GM21737 (cell line): ENCODE measurements at regions not wholly inside any gene's neighbourhood (a gene's known extent, or its start where the extent isn't known, plus 50 kb on each side); places are given as distances from the start of the nearest gene placed in this dataset.

ENCODE experiments used
- ATAC-seq: cut with Tn5 transposase; IDR thresholded peaks from one replicate; pipeline ENCODE4 v1.9.1; 2021; ENCODE audit warnings: mild to moderate bottlenecking, moderate library complexity; ENCODE audit not compliant: unreplicated experiment

DNA sequence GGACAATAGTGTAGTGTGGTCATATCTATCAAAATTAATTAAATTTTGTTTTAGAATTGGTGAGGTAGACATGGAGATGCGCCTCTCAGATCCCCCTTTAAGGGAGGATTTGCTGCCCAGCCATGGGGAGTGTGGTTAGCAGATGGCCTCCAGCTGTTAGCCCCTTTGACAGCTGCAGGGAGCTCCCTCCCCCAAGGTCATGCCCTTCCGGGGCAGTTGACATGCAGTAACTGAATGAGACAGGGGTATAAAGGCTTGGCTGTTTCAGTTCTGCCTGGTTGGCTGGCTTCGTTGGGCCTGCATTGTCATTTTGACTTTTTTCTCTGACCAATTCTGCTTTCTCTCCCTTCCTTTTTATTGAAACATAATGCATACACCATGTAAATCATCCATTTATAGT is 291.5 kb upstream of the SRRM4 start:
- peak; percentile 77 for ATAC-seq

DNA sequence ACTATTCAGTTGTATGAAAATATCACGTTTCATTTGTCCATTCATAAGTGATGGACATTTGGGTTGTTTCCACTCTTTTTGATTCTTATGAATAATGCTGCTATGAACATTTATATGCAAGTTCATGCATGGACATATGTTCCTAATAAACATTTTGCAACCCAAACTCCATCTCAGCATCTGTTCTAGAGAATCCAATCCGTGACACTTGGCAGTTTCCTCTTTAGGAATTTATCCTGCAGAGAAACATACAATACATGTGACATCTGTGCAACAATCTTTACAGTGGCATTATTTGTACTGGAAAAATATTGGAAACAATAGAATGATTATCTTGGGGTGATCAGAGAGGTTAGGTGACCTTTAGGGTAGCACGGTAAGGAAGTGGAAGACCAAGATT is 290.8 kb upstream of the SRRM4 start:
- no peak for ATAC-seq

DNA sequence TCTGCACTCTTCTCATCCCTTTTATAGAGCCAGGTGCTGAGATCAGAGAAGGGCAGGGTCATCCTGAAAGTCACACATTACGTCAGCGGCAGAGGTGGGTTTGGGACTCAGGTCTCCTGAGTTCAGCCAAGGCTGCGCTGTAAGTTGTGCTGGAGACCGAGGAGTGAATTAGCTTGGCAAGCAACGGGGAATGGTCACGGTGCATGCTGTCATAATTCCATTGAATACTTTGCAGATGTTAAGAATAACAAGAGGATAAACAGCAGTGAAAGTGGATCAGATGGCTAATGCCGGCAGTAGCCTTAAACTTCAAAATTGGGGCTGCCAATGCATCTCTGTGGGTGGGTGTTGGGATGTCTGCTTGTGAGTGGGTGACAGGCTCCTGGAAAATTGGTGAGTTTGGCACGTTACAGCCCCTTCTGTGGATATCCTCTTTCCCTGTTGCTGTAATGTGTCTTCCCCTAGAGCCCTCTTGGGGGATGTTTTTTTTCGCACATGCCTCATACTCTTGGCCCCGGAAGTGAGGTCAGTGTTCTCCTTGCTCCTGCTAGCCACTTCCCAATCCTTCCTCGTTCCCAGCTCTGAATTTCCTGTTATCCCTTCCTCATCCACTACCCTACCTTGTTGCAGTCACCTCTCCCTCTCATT is 287.1 kb upstream of the SRRM4 start:
- ATAC-seq, result no peak

DNA sequence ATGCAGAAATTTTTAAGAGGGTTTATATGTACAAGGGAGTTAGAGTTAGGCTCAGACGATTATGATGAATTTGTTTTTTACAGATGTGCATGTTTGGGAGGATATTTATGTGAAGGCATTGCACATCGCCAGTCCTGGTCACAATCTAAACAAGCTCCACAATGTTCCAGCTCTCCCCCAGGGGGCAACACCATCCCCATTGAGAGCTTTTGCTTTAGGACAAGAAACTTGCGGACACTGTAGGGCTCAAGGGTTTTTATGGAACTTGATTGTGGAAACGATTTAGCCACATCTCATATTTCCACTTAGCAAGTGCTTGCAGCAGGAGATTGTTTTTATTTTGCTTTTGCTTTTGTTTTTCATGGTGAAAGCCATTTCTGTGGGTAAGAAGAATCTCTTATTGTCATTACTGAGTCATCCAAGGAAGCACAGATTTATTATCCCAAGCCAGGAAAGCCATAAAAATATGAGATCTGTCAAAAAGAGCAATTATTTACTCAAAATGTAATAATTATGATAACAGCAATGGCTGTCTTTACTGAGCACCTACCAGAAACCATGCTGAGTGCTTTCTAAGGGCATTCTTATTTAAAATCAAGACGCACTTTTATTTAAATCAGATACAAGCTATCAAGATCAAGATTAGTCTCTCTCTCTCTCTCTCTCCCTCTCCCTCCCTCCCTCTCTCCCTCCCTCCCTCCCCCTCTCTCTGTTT is 276.7 kb upstream of the SRRM4 start:
- ATAC-seq, result no peak

DNA sequence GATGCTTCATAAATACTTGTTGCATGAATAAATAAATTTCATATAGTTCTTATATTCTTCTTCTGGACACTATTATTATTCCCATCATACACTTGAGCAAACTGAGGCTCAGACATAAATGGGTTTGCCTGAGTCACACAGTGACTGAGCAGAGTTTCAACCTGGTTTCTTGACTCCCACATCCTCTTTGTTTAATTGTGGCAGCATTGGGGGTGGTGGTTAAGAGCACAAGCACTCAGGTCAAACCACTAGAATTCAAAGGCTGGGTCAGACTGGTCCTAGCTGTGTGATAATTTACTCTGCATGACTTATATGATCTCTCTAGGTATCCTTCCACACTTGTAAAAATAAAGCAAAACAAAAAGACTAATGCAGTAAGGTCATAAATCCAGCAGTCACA is 274.9 kb upstream of the SRRM4 start:
- ATAC-seq, result no peak

DNA sequence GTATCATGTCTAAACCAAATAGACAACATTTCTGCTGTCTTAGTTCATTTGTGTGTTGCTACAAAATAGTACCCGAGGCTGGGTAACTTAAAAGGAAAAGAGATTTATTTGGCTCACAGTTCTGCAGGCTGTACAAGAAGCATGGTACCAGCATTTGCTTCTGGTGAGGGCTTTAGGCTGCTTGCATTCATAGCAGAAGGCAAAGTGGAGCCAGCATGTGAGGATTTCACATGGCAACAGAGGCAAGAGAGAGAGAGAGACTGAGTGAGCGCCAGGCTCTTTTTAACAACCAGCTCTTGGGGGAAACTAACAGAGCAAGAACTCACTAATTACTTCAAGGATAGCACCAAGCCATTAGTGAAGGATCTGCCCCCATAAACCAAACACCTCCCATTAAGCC is 271.4 kb upstream of the SRRM4 start:
- ATAC-seq, result no peak

DNA sequence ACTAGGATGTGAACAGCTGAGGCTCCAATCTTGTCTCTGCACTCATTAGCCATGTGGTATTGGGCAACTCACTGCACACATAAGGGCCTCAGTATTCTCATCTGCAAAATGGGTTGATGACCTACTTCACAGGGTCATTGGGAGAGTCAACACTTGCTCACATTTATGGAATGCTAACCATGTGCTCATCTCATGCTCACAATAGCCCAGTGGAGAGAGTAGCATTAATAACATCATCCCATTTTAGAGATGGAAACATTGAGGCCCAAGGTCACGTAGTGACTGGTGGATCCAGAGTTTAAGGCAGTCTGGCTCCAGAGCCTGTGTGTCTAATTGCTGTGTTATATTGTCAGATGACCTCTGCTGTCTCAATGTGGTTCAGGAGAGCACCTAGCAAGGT is 270.2 kb upstream of the SRRM4 start:
- no peak for ATAC-seq

DNA sequence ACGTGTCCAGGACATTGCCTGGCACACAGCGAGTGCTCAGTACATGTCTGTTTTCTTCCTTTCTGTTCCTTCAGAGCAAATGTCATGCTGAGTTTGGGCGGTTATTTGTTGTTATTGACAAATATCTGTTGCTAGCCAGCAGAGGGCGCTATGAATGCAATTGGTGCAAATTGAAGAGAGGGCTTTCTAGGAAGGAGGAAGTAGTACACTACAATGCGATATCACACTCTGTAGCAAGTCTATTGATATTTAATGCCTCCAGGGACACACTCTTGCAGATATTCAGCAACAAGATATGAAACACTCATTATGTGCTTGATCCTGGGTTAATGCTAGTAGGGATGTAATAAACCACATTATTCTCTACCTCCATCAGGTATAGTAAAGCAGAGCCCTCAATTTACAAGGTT is 267.3 kb upstream of the SRRM4 start:
- ATAC-seq, result no peak

DNA sequence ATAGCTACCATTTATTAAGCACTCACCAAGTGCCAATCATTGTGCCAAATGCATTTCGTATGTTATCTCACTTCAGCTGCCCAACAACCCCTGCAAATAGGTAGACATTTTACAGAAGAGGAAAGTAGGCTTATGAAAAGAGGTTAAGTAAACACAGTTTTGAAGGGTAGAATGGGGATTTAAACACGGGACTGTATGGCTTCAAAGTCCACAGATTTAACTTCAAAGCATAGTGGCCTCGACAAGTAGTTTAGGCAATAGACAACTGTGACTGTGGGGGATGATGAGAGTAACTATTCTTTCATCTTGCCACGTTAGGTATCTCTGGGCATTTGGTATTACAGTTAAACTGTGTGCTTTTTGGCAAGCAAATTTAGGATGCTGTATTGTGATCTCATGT is 266.8 kb upstream of the SRRM4 start:
- ATAC-seq, result no peak

DNA sequence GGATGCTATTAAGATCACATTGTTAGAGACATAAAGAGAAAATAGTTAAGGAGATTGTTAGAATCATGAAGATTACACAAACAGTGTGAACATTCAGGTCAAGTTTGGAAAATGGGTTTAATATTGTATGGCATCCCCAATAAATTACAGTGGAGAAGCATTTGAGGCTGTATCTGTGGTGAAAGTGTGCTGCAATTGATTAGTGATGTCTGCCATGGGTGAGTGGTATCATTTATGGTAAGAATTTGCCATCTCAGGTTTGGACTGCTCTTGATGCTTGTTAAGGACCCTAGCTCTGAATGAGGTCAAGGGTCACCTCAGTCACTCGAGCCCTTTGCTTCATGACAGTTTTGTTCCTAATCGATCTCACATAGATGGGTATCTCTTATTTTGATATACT is 265.7 kb upstream of the SRRM4 start:
- ATAC-seq, result no peak

DNA sequence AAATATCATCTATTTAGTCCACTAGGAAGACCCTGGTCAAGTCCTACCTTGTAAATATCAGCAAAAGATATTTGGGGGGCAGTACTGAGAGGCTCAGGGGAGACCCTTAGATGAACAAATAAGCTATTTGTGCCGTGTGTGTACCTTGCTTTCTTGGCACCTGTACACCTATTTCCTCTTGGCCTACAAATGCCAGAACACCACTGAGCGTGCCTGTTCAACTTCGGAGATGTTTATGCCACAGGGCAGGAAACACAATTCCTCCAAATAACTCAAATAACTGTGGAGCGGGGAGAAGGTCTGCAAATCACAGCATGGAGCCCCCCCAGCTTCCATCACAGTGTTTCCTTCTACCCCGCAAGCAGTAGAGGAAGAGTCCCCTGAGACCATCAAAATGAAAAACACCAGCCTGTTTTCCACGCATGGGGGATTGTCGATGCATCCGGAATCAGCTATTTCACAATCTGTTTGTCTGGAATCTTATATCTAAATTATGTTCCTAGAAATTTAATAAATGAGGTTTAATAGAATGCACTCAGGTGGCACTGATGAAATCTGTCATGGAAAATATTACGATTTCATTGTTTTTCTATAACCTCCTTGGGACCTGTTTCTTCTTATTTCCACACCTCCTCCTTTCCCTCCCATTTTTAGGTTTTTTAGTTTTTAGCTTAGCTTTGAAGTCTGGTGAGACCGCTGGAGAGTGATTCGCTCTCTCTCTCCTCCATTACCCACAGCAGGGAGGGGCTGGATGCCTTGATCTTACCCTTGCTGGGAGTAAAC is 254.0 kb upstream of the SRRM4 start:
- no peak for ATAC-seq

DNA sequence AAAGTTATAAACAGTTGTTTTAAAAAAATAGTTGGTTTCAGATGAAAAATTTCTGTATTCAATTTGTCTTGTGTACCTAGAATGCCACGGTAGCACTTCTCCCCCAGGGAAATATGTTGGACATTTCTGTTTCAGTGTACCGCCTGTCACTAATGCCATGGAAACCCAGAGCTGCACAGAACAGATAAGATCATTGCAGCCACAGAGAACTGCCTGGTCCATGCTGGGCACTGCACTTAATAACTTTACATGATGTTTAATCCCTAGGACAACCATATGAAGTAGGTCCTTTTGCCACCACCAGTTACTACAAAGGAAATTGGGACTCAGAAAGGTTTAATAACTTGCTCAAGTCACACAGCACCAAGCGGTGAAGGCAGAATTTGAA is 253.4 kb upstream of the SRRM4 start:
- ATAC-seq, result no peak

DNA sequence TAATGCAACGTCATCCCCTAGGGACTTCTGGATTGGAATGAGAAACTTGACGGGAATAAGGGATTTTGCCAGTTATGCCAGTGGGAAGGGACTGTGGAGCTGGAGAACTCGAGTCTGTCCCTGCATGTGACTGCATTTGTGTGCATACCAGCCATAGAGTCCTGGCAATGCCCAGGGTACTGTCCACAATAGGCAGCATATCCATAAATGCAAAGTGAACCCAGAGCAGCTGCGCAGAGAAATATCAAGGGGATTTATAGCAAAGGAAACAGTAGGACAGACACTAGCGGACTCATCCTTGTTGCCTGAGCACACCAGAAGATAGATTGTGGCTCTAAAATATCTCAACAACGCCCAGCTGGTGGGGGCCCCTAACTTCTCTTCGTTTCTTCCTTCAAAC is 247.1 kb upstream of the SRRM4 start:
- ATAC-seq, result no peak

DNA sequence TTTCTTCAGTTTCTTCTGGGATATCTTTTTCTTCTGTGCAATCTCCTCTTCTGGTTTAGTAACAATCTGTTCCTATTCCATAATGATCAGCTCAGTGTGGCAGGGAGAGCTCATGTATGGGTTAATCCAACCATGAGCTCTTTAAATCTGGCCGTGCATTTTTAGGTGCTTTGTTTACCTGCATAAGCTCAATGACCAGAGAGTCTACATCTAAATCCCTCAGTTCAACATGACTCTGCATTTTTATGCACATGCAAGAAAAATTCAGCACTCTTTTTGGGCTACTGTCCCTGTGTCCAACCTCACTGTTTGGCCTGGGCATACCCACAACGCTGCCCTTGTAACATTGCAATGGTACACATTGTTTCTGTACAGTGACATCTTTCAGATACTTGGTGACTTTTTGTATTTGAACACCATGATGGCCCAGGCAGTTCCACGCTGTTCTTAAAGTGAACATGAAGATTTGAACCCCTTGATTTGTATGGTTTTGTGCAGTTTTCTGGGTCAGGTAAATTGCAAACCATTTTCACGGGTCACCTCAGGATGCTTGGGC is 243.3 kb upstream of the SRRM4 start:
- no peak for ATAC-seq

DNA sequence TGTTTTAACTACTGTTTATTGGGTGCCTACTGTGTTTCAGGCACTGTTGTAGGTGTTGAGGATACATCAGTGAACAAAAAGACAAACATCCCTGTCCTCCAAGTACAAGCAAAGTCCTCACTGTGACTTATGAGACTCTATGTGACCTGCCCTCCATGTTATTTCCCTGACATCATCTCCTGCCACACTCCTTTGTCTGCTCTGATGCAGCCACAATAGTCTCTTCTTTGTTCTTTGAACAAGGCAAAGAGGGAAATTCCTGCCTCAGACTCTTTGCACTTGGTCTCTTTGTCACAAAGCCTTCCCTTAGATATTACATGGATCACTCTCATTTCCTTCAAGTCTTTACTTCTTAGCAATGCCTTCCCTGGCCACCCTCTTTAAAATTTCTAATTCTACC is 240.1 kb upstream of the SRRM4 start:
- no peak for ATAC-seq

DNA sequence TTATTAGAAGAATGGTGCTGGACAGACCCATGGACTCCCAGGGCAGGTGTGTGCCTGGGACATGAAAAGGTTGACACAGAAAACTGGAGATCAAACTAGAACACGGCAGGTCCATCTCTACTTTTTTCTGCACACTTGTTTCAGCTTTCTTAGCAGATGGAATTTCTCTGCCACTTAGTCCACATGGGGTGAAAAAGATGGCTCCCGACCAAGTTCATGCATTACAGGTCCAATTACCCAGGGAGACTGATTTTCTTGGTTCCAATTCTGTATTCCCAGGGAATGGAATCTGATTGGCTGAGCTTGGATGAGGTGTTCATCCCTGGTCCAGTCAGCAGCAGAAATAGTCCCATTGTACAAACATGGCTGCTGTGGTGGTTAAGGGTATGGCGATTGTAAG is 238.9 kb upstream of the SRRM4 start:
- no peak for ATAC-seq

DNA sequence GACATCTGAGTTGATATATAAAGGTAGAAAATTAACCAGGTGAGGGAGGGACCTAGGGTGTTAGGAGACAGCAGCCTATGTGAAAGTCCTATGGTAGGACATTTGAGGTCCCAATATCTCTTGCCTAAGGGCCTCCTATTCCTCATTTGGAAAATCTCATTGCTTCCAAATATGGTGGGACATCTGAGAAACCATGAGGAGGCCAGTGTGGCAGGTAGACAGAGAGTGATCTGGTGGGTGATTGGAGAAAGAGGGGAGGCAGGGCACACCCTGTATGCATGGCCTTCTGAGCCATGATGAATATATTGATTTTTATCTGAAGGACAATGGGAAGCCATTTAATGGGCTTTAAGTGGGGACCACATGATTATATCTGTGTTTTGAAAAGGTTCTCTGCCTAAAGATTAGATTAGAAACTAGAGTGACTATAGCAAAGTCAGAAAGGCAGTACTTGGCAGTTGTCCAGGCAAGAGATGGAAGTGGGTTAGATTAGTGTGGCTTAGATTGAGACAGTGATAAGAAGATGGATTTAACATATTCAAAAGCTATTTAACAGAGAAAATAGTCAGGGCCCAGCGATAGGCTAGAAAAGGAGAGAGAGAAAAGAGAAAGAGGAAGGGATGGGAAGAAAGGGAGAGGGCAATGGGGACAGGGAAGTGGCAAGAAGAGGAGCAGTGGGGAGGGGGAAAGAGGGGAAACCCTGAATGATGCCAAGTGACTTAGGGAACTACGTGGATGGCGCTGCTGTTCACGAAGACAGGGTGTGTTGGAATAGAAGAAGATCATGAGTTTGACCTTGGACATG is 237.2 kb upstream of the SRRM4 start:
- ATAC-seq, result no peak

DNA sequence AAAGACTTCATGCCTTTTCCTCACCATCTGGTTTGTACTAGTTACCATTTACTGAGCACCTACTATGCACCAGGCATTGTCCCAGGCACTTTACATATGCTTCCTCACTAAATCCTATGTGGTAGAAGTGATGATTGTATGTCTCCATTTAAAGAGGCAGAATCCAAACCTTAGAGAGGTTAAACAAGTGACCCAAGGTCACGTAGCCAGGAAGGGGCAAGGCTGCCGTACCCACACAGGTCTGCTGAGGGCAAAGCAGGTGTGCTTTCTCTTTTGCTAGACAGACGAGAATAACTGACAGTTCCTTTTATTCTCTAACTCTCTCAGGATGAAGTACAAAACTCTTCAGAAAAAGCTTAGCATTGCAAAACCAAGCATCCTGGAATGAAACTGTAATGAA is 235.2 kb upstream of the SRRM4 start:
- ATAC-seq, result no peak

DNA sequence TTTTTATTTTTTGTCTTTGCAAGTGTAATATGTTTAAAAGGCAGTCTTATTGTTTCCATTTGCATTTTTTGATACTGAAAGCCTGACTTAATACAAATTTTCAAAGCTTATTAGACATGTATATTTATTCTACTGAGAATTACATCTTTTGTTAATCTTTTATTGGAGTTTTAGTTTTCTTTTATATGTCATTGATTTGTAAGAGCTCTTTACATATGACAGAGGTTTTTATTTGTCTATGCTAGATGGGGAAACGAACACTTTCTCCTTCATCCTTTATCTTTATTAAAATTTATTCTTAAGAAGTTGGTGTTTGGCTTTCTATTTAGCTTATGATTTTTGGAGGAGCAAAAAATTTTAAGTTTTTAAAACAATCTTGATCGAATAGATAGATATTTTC is 234.4 kb upstream of the SRRM4 start:
- ATAC-seq, result no peak

DNA sequence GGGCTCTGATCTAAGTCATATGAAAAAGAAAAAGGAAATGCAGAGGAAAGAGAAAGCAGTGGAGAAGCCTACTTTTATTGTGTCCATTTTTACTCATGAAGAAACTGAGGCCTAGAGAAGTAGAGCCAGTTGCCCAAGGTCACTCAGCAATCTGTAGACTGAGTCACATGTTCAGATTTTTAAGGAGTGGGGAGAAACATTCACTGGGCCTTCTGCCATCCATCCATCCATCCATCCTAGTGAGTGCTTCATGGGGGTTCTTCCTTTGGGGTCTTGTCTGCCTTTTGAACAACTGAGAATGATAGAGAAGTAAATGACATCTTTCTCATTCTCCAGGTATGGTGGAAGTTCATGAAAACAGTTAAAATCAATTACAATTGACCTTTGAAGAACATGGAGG is 233.6 kb upstream of the SRRM4 start:
- ATAC-seq, result no peak
